Neural progenitor cell (in vitro differentiated cells): ENCODE measurements at regions not wholly inside any gene's neighbourhood (a gene's known extent, or its start where the extent isn't known, plus 50 kb on each side); places are given as distances from the start of the nearest gene placed in this dataset.

Source experiments
- DNase-seq: peaks from one replicate; pipeline ENCODE4 v3.0.0-alpha.2; 2016; ENCODE audit warnings: low spot score
- H2AFZ ChIP-seq: fragments of 200-600 bp; sonication (generic); replicated peaks from 2 replicates; pipeline ENCODE4 v1.6.1; 2016; ENCODE audit warnings: antibody characterized with exemption
- H3F3A ChIP-seq: fragments of 200-600 bp; sonication (generic); 2 replicates; pipeline ENCODE4 v1.6.1; 2016; ENCODE audit warnings: antibody characterized with exemption, low read depth
- H3K27ac ChIP-seq: fragments of 200-600 bp; sonication (generic); 2 replicates; pipeline ENCODE4 v1.5.1; 2016; ENCODE audit warnings: mild to moderate bottlenecking
- H3K27me3 ChIP-seq: fragments of 200-600 bp; sonication (generic); 2 replicates; pipeline ENCODE4 v1.6.1; 2016; ENCODE audit warnings: mild to moderate bottlenecking, moderate library complexity
- H3K36me3 ChIP-seq: fragments of 200-600 bp; sonication (generic); 2 replicates; pipeline ENCODE4 v1.5.1; 2016
- H3K4me1 ChIP-seq: fragments of 200-600 bp; sonication (generic); 2 replicates; pipeline ENCODE4 v1.6.1; 2016; ENCODE audit warnings: mixed run types
- H3K4me2 ChIP-seq: fragments of 200-600 bp; sonication (generic); 2 replicates; pipeline ENCODE4 v1.6.1; 2016
- H3K4me3 ChIP-seq: fragments of 200-600 bp; sonication (generic); 2 replicates; pipeline ENCODE4 v1.5.1; 2016
- H3K79me2 ChIP-seq: fragments of 200-600 bp; sonication (generic); 2 replicates; pipeline ENCODE4 v1.6.1; 2016; ENCODE audit warnings: low read depth
- H3K9ac ChIP-seq: fragments of 200-600 bp; sonication (generic); 2 replicates; pipeline ENCODE4 v1.6.1; 2016
- H3K9me3 ChIP-seq: fragments of 200-600 bp; sonication (generic); 2 replicates; pipeline ENCODE4 v1.5.1; 2016; ENCODE audit warnings: low read depth
- H4K20me1 ChIP-seq: fragments of 200-600 bp; sonication (generic); 2 replicates; pipeline ENCODE4 v1.6.1; 2016; ENCODE audit warnings: low read depth
- H3K27ac Mint-ChIP-seq: 3 replicates; pipeline ENCODE4 v1.8.0; 2021; ENCODE audit warnings: mixed read lengths
- H3K27me3 Mint-ChIP-seq: 2 replicates; pipeline ENCODE4 v1.8.0; 2022; ENCODE audit warnings: low read depth, mild to moderate bottlenecking, inconsistent platforms, moderate library complexity, mixed read lengths; ENCODE audit not compliant: insufficient read depth
- H3K36me3 Mint-ChIP-seq: 3 replicates; pipeline ENCODE4 v1.8.0; 2021; ENCODE audit warnings: mixed read lengths
- H3K4me1 Mint-ChIP-seq: 3 replicates; pipeline ENCODE4 v1.8.0; 2021; ENCODE audit warnings: mixed read lengths
- H3K4me3 Mint-ChIP-seq: 3 replicates; pipeline ENCODE4 v1.8.0; 2021; ENCODE audit warnings: mild to moderate bottlenecking, moderate library complexity, mixed read lengths
- H3K9me3 Mint-ChIP-seq: 3 replicates; pipeline ENCODE4 v1.8.0; 2020; ENCODE audit warnings: mixed read lengths
- CTCF ChIP-seq: fragments of 200-600 bp; sonication (generic); IDR thresholded peaks from 2 replicates; pipeline ENCODE4 v1.5.1; 2017; ENCODE audit warnings: antibody characterized with exemption, mild to moderate bottlenecking
- EZH2 ChIP-seq: fragments of 200-600 bp; sonication (generic); IDR thresholded peaks from 2 replicates; pipeline ENCODE4 v1.6.1; 2017; ENCODE audit warnings: antibody characterized with exemption, mild to moderate bottlenecking, moderate library complexity
- EZH2phosphoT487 ChIP-seq: fragments of 200-600 bp; sonication (generic); IDR thresholded peaks from 2 replicates; pipeline ENCODE4 v1.6.1; 2017; ENCODE audit warnings: antibody characterized with exemption

GRCh38 chr4:179124957-179125356 lies 1682.7 kb upstream of the AGA start:
- Histone ChIP-seq H2AFZ (no peak overlapping the region), H3K27ac (no peak overlapping the region), H3K79me2 (no peaks in the 10 kb centered on the region), H3K27me3 (no peaks in the 10 kb centered on the region), H3K9ac (no peak overlapping the region), H4K20me1 (no peaks in the 10 kb centered on the region), H3K9me3 (no peaks in the 10 kb centered on the region), H3K4me3 (no peak overlapping the region), H3K36me3 (no peaks in the 10 kb centered on the region), H3K4me1 (no peaks in the 10 kb centered on the region), H3F3A (no peaks in the 10 kb centered on the region), H3K4me2 (no peak overlapping the region)
- H3K4me3 Mint-ChIP-seq, result no peak overlapping the region
- H3K36me3 Mint-ChIP-seq, result no peaks in the 10 kb centered on the region
- peaks cover 7% of the 10 kb centered on the region for H3K4me1 Mint-ChIP-seq
- no peak overlapping the region for H3K27ac Mint-ChIP-seq
- H3K9me3 Mint-ChIP-seq, result no peaks in the 10 kb centered on the region
- no peaks in the 10 kb centered on the region for H3K27me3 Mint-ChIP-seq
- DNase-seq, result no peak
- no peak for TF ChIP-seq EZH2phosphoT487
- no peak for TF ChIP-seq EZH2
- TF ChIP-seq CTCF, result no peak

- Mint-ChIP-seq H3K27ac (no peak overlapping the region), H3K36me3 (no peaks in the 10 kb centered on the region)
- no peak overlapping the region for H3K4me2 ChIP-seq
Measured at GRCh38 chr4:179125870-179126269, 1683.6 kb upstream of the AGA start.

GRCh38 chr4:179128299-179128698 lies 1686.1 kb upstream of the AGA start:
- peaks cover 7% of the 10 kb centered on the region for H3K4me1 Mint-ChIP-seq
- Histone ChIP-seq H3K27ac (no peak overlapping the region), H3K36me3 (no peaks in the 10 kb centered on the region), H3F3A (no peaks in the 10 kb centered on the region), H3K9me3 (no peaks in the 10 kb centered on the region), H3K4me1 (no peaks in the 10 kb centered on the region), H3K27me3 (no peaks in the 10 kb centered on the region), H3K4me2 (no peak overlapping the region), H3K4me3 (no peak overlapping the region), H3K79me2 (no peaks in the 10 kb centered on the region), H2AFZ (no peak overlapping the region), H4K20me1 (no peaks in the 10 kb centered on the region), H3K9ac (no peak overlapping the region)
- no peaks in the 10 kb centered on the region for H3K27me3 Mint-ChIP-seq
- H3K36me3 Mint-ChIP-seq, result no peaks in the 10 kb centered on the region
- H3K27ac Mint-ChIP-seq, result no peak overlapping the region
- H3K4me3 Mint-ChIP-seq, result no peak overlapping the region
- H3K9me3 Mint-ChIP-seq, result no peaks in the 10 kb centered on the region
- no peak for DNase-seq
- TF ChIP-seq EZH2, result no peak
- TF ChIP-seq CTCF, result no peak
- TF ChIP-seq EZH2phosphoT487, result no peak

More at GRCh38 chr4:179125870-179126269, 1683.6 kb upstream of the AGA start:
- no peak for TF ChIP-seq CTCF
- no peak for TF ChIP-seq EZH2phosphoT487
- no peak for TF ChIP-seq EZH2
- Histone ChIP-seq H3K4me3 (no peak overlapping the region), H2AFZ (no peak overlapping the region), H3K4me1 (no peaks in the 10 kb centered on the region), H3K9me3 (no peaks in the 10 kb centered on the region), H3K27me3 (no peaks in the 10 kb centered on the region), H3F3A (no peaks in the 10 kb centered on the region), H3K79me2 (no peaks in the 10 kb centered on the region), H3K9ac (no peak overlapping the region), H3K36me3 (no peaks in the 10 kb centered on the region), H3K27ac (no peak overlapping the region), H4K20me1 (no peaks in the 10 kb centered on the region)
- no peak overlapping the region for H3K4me3 Mint-ChIP-seq
- no peaks in the 10 kb centered on the region for H3K9me3 Mint-ChIP-seq
- peaks cover 7% of the 10 kb centered on the region for H3K4me1 Mint-ChIP-seq
- no peak for DNase-seq
- H3K27me3 Mint-ChIP-seq, result no peaks in the 10 kb centered on the region
